AG09319 (cell line): ENCODE measurements at regions not wholly inside any gene's neighbourhood (a gene's known extent, or its start where the extent isn't known, plus 50 kb on each side); places are given as distances from the start of the nearest gene placed in this dataset.

Source experiments
- DNase-seq: peaks from one replicate; pipeline ENCODE4 v3.0.0-alpha.2; 2010; ENCODE audit warnings: low read depth; ENCODE audit errors: extremely low read depth
- CTCF ChIP-seq: IDR thresholded peaks from 2 replicates; pipeline ENCODE4 v1.5.1; 2011; ENCODE audit warnings: low read depth, mild to moderate bottlenecking, inconsistent platforms, low read length, moderate library complexity

GRCh38 chr2:235394278-235394828 lies 99.5 kb upstream of the AGAP1 start:
- TF ChIP-seq CTCF, result no peak
- peak; percentile 34 for DNase-seq

GRCh38 chr2:235396071-235396846 lies 97.6 kb upstream of the AGAP1 start:
- no peak for TF ChIP-seq CTCF
- no peak for DNase-seq

- TF ChIP-seq CTCF, result no peak
- DNase-seq, result no peak
Measured at GRCh38 chr2:235398321-235398720, 95.5 kb upstream of the AGAP1 start.

GRCh38 chr2:235399895-235400294 lies 93.9 kb upstream of the AGAP1 start:
- DNase-seq, result no peak
- no peak for TF ChIP-seq CTCF

GRCh38 chr2:235402422-235402821 lies 91.4 kb upstream of the AGAP1 start:
- no peak for TF ChIP-seq CTCF
- DNase-seq, result no peak

- no peak for TF ChIP-seq CTCF
- no peak for DNase-seq
Measured at GRCh38 chr2:235405612-235406361, 88.1 kb upstream of the AGAP1 start.

- TF ChIP-seq CTCF, result no peak
- no peak for DNase-seq
Measured at GRCh38 chr2:235406430-235406829, 87.4 kb upstream of the AGAP1 start.
